Fibroblast of lung (primary cell): ENCODE measurements at regions not wholly inside any gene's neighbourhood (a gene's known extent, or its start where the extent isn't known, plus 50 kb on each side); places are given as distances from the start of the nearest gene placed in this dataset.
A peak's percentile ranks its signal among the peaks of the same experiment; 100 is the strongest.

Experiments
- DNase-seq, 2 donors: peaks; one replicate each; pipeline versions ENCODE4 v3.0.0 to v3.0.0-alpha.2; 2010; ENCODE audit warnings: low read depth in 2 of 2
- H2AFZ ChIP-seq: 2 replicates; pipeline ENCODE4 v1.5.1; 2012; ENCODE audit warnings: low read length, control low read depth, inconsistent platforms
- H3K27ac ChIP-seq: 2 replicates; pipeline ENCODE4 v1.5.1; 2011; ENCODE audit warnings: low read length, control low read depth; ENCODE audit not compliant: insufficient read depth
- H3K27me3 ChIP-seq: 2 replicates; pipeline ENCODE4 v1.5.1; 2011; ENCODE audit warnings: mild to moderate bottlenecking, low read length; ENCODE audit not compliant: control insufficient read depth, insufficient read depth
- H3K36me3 ChIP-seq: 2 replicates; pipeline ENCODE4 v1.5.1; 2011; ENCODE audit warnings: low read length; ENCODE audit not compliant: control insufficient read depth, insufficient read depth
- H3K4me1 ChIP-seq: 2 replicates; pipeline ENCODE4 v1.5.1; 2011; ENCODE audit warnings: low read length; ENCODE audit not compliant: control insufficient read depth, insufficient read depth; ENCODE audit errors: extremely low read depth
- H3K4me2 ChIP-seq: 2 replicates; pipeline ENCODE4 v1.5.1; 2011; ENCODE audit warnings: low read length, control low read depth; ENCODE audit not compliant: insufficient read depth; ENCODE audit errors: extremely low read depth
- H3K4me3 ChIP-seq, 4 experiments: fragments of 200-600 bp in 1 of 4; sonication (generic) in 1 of 4; replicated peaks in 1 of 4; 2 replicates each; pipeline ENCODE4 v1.5.1; 2011 to 2016; ENCODE audit warnings: low read length in 4 of 4, low read depth in 3 of 4, mild to moderate bottlenecking in 3 of 4, control low read depth in 2 of 4, inconsistent platforms in 1 of 4, mixed read lengths in 1 of 4; ENCODE audit not compliant: insufficient read depth in 1 of 4; ENCODE audit errors: control extremely low read depth in 1 of 4
- H3K79me2 ChIP-seq: 2 replicates; pipeline ENCODE4 v1.5.1; 2012; ENCODE audit warnings: mild to moderate bottlenecking, low read length, inconsistent platforms; ENCODE audit not compliant: control insufficient read depth, insufficient read depth
- H3K9ac ChIP-seq: 2 replicates; pipeline ENCODE4 v1.5.1; 2011; ENCODE audit warnings: mild to moderate bottlenecking, low read length, control low read depth; ENCODE audit not compliant: insufficient read depth
- H3K9me3 ChIP-seq: 2 replicates; pipeline ENCODE4 v1.5.1; 2012; ENCODE audit warnings: low read depth, low read length; ENCODE audit not compliant: control insufficient read depth, insufficient read depth
- H4K20me1 ChIP-seq: 2 replicates; pipeline ENCODE4 v1.5.1; 2011; ENCODE audit warnings: low read length; ENCODE audit not compliant: control insufficient read depth, insufficient read depth; ENCODE audit errors: extremely low read depth
- CTCF ChIP-seq, 2 donors: IDR thresholded peaks in 1 of 2; conservative IDR thresholded peaks in 1 of 2; 1 replicate in 1 of 2; 2 replicates in 1 of 2; pipeline ENCODE4 v1.5.1; 2011 to 2012; ENCODE audit warnings: low read length in 2 of 2, control low read depth in 1 of 2, inconsistent platforms in 1 of 2, low read depth in 1 of 2, mild to moderate bottlenecking in 1 of 2
- EZH2 ChIP-seq: IDR thresholded peaks from 2 replicates; pipeline ENCODE4 v1.5.1; 2012; ENCODE audit warnings: low read length, control low read depth, mild to moderate bottlenecking; ENCODE audit errors: missing control alignments

GRCh38 chr3:74173090-74173489 is 441.4 kb downstream of the CNTN3 start:
- Histone ChIP-seq H3K36me3 (no peaks in the 10 kb centered on the region), H3K9ac (no peak overlapping the region), H3K27ac (no peak overlapping the region), H3K9me3 (no peaks in the 10 kb centered on the region), H3K79me2 (no peaks in the 10 kb centered on the region), H4K20me1 (no peaks in the 10 kb centered on the region), H2AFZ (no peak overlapping the region), H3K27me3 (no peaks in the 10 kb centered on the region), H3K4me1 (no peaks in the 10 kb centered on the region), H3K4me3 (no peak overlapping the region), H3K4me2 (no peak overlapping the region)
- TF ChIP-seq CTCF (conservative IDR thresholded peaks at IDR 0.05 in 1 of 2, IDR thresholded peaks at IDR 0.05 in 1 of 2; ENCODE audit: low read depth in 1 of 2, low read length in 2 of 2) (no peak), EZH2 (no peak)
- DNase-seq, result peak in 1 of 2 donors; percentile 24

GRCh38 chr3:74167926-74168325 is 446.5 kb downstream of the CNTN3 start:
- no peak for DNase-seq
- H3K79me2 ChIP-seq, result no peaks in the 10 kb centered on the region
- no peak overlapping the region for H3K4me3 ChIP-seq
- no peaks in the 10 kb centered on the region for H3K36me3 ChIP-seq
- H2AFZ ChIP-seq, result no peak overlapping the region
- H3K4me1 ChIP-seq, result no peaks in the 10 kb centered on the region
- no peak overlapping the region for H3K4me2 ChIP-seq
- no peak overlapping the region for H3K9ac ChIP-seq
- no peaks in the 10 kb centered on the region for H3K27me3 ChIP-seq
- H3K27ac ChIP-seq, result no peak overlapping the region
- H4K20me1 ChIP-seq, result no peaks in the 10 kb centered on the region
- TF ChIP-seq CTCF (conservative IDR thresholded peaks at IDR 0.05 in 1 of 2, IDR thresholded peaks at IDR 0.05 in 1 of 2; ENCODE audit: low read depth in 1 of 2, low read length in 2 of 2) (no peak), EZH2 (no peak)
- H3K9me3 ChIP-seq, result no peaks in the 10 kb centered on the region

- Histone ChIP-seq H2AFZ (no peak overlapping the region), H3K4me3 (no peak overlapping the region), H3K27me3 (no peaks in the 10 kb centered on the region), H3K27ac (no peak overlapping the region), H3K9me3 (no peaks in the 10 kb centered on the region), H3K36me3 (no peaks in the 10 kb centered on the region), H3K9ac (no peak overlapping the region), H3K4me1 (no peaks in the 10 kb centered on the region), H4K20me1 (no peaks in the 10 kb centered on the region), H3K4me2 (no peak overlapping the region), H3K79me2 (no peaks in the 10 kb centered on the region)
- no peak for DNase-seq
- TF ChIP-seq EZH2, result no peak
- TF ChIP-seq CTCF (conservative IDR thresholded peaks at IDR 0.05 in 1 of 2, IDR thresholded peaks at IDR 0.05 in 1 of 2; ENCODE audit: low read depth in 1 of 2, low read length in 2 of 2), result no peak
Measured at GRCh38 chr3:74165211-74165610, 449.2 kb downstream of the CNTN3 start.
